Natural killer cell (primary cell): ENCODE measurements at regions not wholly inside any gene's neighbourhood (a gene's known extent, or its start where the extent isn't known, plus 50 kb on each side); places are given as distances from the start of the nearest gene placed in this dataset.

Experiments
- ATAC-seq, 3 donors: fragments of 150-1000 bp in 2 of 3; fragments of 200-7000 bp in 1 of 3; cut with Tn5 transposase; 1 replicate in 1 of 3; 2 replicates in 2 of 3; pipeline ENCODE4 v1.10.0; 2021; ENCODE audit warnings: mild to moderate bottlenecking in 2 of 3, moderate library complexity in 2 of 3
- DNase-seq, 2 donors: peaks; one replicate each; pipeline versions ENCODE4 v3.0.0 to v3.0.0-alpha.2; 2013 to 2021; ENCODE audit warnings: mixed read lengths in 1 of 2
- H3K27ac ChIP-seq: one replicate; pipeline ENCODE4 v1.5.1; 2013; ENCODE audit warnings: mild to moderate bottlenecking, low read length
- H3K27me3 ChIP-seq: one replicate; pipeline ENCODE4 v1.6.1; 2013; ENCODE audit warnings: low read length; ENCODE audit not compliant: control insufficient read depth, insufficient read depth
- H3K36me3 ChIP-seq: one replicate; pipeline ENCODE4 v1.6.1; 2013; ENCODE audit warnings: low read length; ENCODE audit not compliant: control insufficient read depth, insufficient read depth
- H3K4me1 ChIP-seq: one replicate; pipeline ENCODE4 v1.6.1; 2013; ENCODE audit warnings: low read length; ENCODE audit not compliant: control insufficient read depth, insufficient read depth
- H3K4me3 ChIP-seq: one replicate; pipeline ENCODE4 v1.5.1; 2013; ENCODE audit warnings: low read length
- H3K9me3 ChIP-seq: one replicate; pipeline ENCODE4 v1.6.1; 2013; ENCODE audit warnings: low read length; ENCODE audit not compliant: control insufficient read depth, insufficient read depth
- H3K27ac Mint-ChIP-seq, 2 donors: one replicate each; pipeline ENCODE4 v1.8.0; 2022; ENCODE audit warnings: mild to moderate bottlenecking in 2 of 2, mixed read lengths in 2 of 2, moderate library complexity in 1 of 2
- H3K27me3 Mint-ChIP-seq, 2 donors: one replicate each; pipeline ENCODE4 v1.8.0; 2022; ENCODE audit warnings: low read depth in 2 of 2, mixed read lengths in 2 of 2
- H3K36me3 Mint-ChIP-seq: one replicate; pipeline ENCODE4 v1.8.0; 2022; ENCODE audit warnings: mixed read lengths
- H3K4me1 Mint-ChIP-seq, 2 donors: one replicate each; pipeline ENCODE4 v1.8.0; 2022; ENCODE audit warnings: mixed read lengths in 2 of 2
- H3K4me3 Mint-ChIP-seq: one replicate; pipeline ENCODE4 v1.8.0; 2022; ENCODE audit warnings: mild to moderate bottlenecking, moderate library complexity, mixed read lengths
- H3K9me3 Mint-ChIP-seq, 2 donors: one replicate each; pipeline ENCODE4 v1.8.0; 2022; ENCODE audit warnings: mixed read lengths in 2 of 2
- WGBS: methylation state at CpG from one replicate; pipeline ENCODE4 v1.1.7; 2013; ENCODE audit warnings: missing lambda C conversion rate; ENCODE audit not compliant: insufficient coverage; 5-methylcytosine and 5-hydroxymethylcytosine counted together
- intact Hi-C: fragments of 100-400 bp; cut with micrococcal nuclease; formaldehyde crosslinking; loops from one replicate; pipeline ENCODE4 v1.14.2; 2022
- TF ChIP-seq, protein P1 (sequence below): fragments of 200-600 bp; IDR thresholded peaks from one replicate; pipeline ENCODE4 v1.8.0; 2022; ENCODE audit warnings: antibody characterized with exemption

DNA sequence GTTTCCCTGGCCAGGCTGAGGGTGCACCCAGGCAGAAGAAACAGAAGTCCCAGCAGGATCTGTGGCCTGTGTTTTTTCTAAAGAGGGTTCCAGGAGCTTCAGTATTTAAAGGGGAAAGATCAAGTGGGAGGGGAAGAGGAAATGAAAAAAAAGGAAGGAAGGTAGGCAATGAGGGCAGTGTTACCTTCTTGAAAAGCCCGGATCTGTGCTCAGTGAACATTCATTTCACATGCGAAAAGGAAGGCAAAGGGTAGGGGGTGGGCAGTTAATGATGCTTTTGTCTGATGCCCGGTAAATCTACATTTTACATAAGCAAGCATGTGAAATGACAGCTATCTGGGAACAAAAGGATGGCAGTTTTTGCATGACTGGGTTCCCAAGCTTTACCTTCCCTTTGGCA is 326.2 kb downstream of the UQCRFS1 start:
- no peaks in the 10 kb centered on the region for H3K27me3 ChIP-seq
- TF ChIP-seq, protein P1, sequence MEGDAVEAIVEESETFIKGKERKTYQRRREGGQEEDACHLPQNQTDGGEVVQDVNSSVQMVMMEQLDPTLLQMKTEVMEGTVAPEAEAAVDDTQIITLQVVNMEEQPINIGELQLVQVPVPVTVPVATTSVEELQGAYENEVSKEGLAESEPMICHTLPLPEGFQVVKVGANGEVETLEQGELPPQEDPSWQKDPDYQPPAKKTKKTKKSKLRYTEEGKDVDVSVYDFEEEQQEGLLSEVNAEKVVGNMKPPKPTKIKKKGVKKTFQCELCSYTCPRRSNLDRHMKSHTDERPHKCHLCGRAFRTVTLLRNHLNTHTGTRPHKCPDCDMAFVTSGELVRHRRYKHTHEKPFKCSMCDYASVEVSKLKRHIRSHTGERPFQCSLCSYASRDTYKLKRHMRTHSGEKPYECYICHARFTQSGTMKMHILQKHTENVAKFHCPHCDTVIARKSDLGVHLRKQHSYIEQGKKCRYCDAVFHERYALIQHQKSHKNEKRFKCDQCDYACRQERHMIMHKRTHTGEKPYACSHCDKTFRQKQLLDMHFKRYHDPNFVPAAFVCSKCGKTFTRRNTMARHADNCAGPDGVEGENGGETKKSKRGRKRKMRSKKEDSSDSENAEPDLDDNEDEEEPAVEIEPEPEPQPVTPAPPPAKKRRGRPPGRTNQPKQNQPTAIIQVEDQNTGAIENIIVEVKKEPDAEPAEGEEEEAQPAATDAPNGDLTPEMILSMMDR, result no peak
- H3K9me3 Mint-ChIP-seq, result no peaks in the 10 kb centered on the region
- H3K4me3 Mint-ChIP-seq, result no peak overlapping the region
- intact Hi-C loops, result no loop called here
- H3K36me3 ChIP-seq, result no peaks in the 10 kb centered on the region
- H3K4me1 ChIP-seq, result no peaks in the 10 kb centered on the region
- no peak overlapping the region for H3K4me3 ChIP-seq
- 36% methylated on average over 3 of the region's 3 CpGs for WGBS
- no peak for ATAC-seq
- DNase-seq, result no peak
- no peak overlapping the region for H3K27ac Mint-ChIP-seq
- H3K27ac ChIP-seq, result no peak overlapping the region
- peaks cover 3 to 16% of the 10 kb centered on the region in 2 donors for H3K27me3 Mint-ChIP-seq
- H3K36me3 Mint-ChIP-seq, result no peaks in the 10 kb centered on the region
- no peaks in the 10 kb centered on the region for H3K4me1 Mint-ChIP-seq
- no peaks in the 10 kb centered on the region for H3K9me3 ChIP-seq

DNA sequence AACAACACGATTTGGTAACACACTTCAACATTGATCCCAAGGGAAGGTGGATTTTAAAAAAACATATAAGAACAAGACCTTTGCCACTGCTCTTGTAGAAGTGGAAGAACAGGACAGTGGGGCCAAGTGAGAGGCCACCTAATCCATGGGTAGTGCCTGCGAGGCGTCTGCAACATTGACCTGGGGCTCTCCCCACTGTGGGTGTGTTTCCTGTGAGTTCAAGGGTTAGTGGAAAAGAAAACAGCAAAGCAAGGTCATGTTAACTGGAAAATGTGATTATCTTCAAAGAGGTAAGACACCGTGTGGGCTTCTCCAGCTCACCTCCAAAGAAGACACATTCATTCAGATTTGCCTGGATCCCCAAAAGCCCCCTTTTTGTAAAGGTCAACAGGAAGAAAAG is 327.0 kb downstream of the UQCRFS1 start:
- H3K27me3 ChIP-seq, result no peaks in the 10 kb centered on the region
- DNase-seq (no peak), ATAC-seq (no peak)
- H3K27ac Mint-ChIP-seq, result no peak overlapping the region
- H3K27me3 Mint-ChIP-seq, result peaks cover 3 to 22% of the 10 kb centered on the region in 2 donors
- intact Hi-C loops, result no loop called here
- H3K9me3 Mint-ChIP-seq, result no peaks in the 10 kb centered on the region
- H3K4me1 Mint-ChIP-seq, result no peaks in the 10 kb centered on the region
- H3K4me3 Mint-ChIP-seq, result no peak overlapping the region
- no peaks in the 10 kb centered on the region for H3K36me3 Mint-ChIP-seq
- 88% methylated on average over 3 of the region's 4 CpGs for WGBS
- H3K4me1 ChIP-seq, result no peaks in the 10 kb centered on the region
- H3K36me3 ChIP-seq, result no peaks in the 10 kb centered on the region
- TF ChIP-seq, protein P1, result no peak
- no peak overlapping the region for H3K4me3 ChIP-seq
- H3K9me3 ChIP-seq, result no peaks in the 10 kb centered on the region
- no peak overlapping the region for H3K27ac ChIP-seq

DNA sequence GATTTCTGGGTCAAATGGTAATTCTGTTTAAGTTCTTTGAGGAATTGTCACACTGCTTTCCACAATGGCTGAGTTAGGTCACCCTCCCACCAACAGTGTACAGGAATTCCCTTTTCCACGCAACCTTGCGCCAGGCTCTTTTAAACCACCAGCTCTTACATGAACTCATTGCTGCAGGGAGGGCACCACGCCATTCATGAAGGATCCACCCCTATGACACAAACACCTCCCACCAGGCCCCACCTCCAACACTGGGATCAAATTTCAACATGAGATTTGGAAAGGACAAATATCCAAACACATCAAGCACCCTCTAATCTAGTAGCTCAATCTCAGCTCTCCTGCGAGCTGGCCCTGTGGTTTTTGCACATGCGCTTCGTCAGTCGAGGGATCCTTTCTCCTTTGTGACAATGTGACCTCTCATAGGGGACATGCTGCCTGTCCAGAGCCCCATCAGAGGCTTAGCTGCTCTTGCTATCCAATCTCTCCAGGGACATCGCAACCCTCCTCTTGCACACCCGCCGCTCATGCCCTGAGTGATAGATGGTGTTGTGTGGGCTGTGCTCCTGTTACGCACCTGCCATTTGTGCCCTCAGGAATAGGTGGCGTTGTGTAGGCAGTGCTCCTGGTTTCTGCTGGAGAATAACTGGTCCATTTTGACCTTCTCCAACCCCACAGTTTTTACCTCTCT is 328.0 kb downstream of the UQCRFS1 start:
- H3K36me3 Mint-ChIP-seq, result no peaks in the 10 kb centered on the region

More for the DNA sequence above, 328.0 kb downstream of the UQCRFS1 start:
- H3K9me3 Mint-ChIP-seq, result no peaks in the 10 kb centered on the region
- H3K27me3 Mint-ChIP-seq, result peaks cover 3 to 22% of the 10 kb centered on the region in 2 donors
- no peaks in the 10 kb centered on the region for H3K4me1 Mint-ChIP-seq
- ATAC-seq (no peak), DNase-seq (no peak)
- 67% methylated on average over 11 of the region's 12 CpGs for WGBS
- Histone ChIP-seq H3K4me1 (no peaks in the 10 kb centered on the region), H3K27me3 (no peaks in the 10 kb centered on the region), H3K9me3 (no peaks in the 10 kb centered on the region), H3K36me3 (no peaks in the 10 kb centered on the region), H3K4me3 (no peak overlapping the region), H3K27ac (no peak overlapping the region)
- H3K4me3 Mint-ChIP-seq, result no peak overlapping the region
- TF ChIP-seq, protein P1, result no peak
- intact Hi-C loops, result no loop called here
- H3K27ac Mint-ChIP-seq, result no peak overlapping the region
